ENCODE measurements at regions not wholly inside any gene's neighbourhood (a gene's known extent, or its start where the extent isn't known, plus 50 kb on each side); places are given as distances from the start of the nearest gene placed in this dataset.

DNA sequence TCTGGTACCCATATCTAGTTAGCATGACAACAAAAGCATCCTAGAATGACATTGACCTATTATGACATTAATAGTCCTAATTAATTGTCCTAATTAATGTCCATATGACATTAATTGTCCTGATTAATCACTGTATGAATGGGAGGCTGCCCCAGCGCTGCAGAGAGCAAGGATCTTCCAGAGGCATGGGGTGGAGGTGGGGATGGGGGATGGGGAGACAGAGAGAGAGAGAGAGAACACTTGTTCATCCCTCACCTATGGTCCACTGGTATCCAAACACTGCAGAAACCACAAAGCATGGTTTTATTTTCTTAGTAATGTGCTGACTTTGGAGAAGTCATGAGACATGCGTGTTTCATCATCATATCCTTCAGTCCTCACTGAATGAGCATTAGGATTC is 235.1 kb downstream of the FNDC1 start:
- TF ChIP-seq, protein P1, sequence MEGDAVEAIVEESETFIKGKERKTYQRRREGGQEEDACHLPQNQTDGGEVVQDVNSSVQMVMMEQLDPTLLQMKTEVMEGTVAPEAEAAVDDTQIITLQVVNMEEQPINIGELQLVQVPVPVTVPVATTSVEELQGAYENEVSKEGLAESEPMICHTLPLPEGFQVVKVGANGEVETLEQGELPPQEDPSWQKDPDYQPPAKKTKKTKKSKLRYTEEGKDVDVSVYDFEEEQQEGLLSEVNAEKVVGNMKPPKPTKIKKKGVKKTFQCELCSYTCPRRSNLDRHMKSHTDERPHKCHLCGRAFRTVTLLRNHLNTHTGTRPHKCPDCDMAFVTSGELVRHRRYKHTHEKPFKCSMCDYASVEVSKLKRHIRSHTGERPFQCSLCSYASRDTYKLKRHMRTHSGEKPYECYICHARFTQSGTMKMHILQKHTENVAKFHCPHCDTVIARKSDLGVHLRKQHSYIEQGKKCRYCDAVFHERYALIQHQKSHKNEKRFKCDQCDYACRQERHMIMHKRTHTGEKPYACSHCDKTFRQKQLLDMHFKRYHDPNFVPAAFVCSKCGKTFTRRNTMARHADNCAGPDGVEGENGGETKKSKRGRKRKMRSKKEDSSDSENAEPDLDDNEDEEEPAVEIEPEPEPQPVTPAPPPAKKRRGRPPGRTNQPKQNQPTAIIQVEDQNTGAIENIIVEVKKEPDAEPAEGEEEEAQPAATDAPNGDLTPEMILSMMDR (IDR thresholded peaks at IDR 0.05; ENCODE audit: low read depth, low read length, poor library complexity, severe bottlenecking): no peak
- no peak for TF ChIP-seq EZH2phosphoT487 (IDR thresholded peaks at IDR 0.05; ENCODE audit: borderline replicate concordance, low read length)
- no peaks in the 10 kb centered on the region for H4K20me1 ChIP-seq (ENCODE audit: control insufficient read depth, insufficient read depth, low read depth, low read length)
- H3K27ac ChIP-seq (ENCODE audit: low read depth, low read length): no peak overlapping the region

GRCh38 chr6:159400826-159401225 is 231.6 kb downstream of the FNDC1 start:
- Histone ChIP-seq H3K9me3 (ENCODE audit: control insufficient read depth, insufficient read depth, low read length) (peaks cover 5% of the 10 kb centered on the region; the same call in 1 of the 2 replicates), H3K4me1 (ENCODE audit: control insufficient read depth, low read length) (peaks cover 21% of the 10 kb centered on the region), H3K36me3 (ENCODE audit: control insufficient read depth, low read length) (no peaks in the 10 kb centered on the region), H3K27ac (ENCODE audit: low read depth, low read length) (no peak overlapping the region), H3K27me3 (ENCODE audit: control insufficient read depth, low read length) (no peaks in the 10 kb centered on the region), H3K4me3 (ENCODE audit: low read length) (no peak overlapping the region), H3K79me2 (ENCODE audit: control insufficient read depth, low read length) (no peaks in the 10 kb centered on the region), H4K20me1 (ENCODE audit: control insufficient read depth, insufficient read depth, low read depth, low read length) (no peaks in the 10 kb centered on the region), H3F3A (ENCODE audit: control insufficient read depth, insufficient read depth) (no peaks in the 10 kb centered on the region), H3K9me2 (replicated peaks; ENCODE audit: control insufficient read depth, low read length) (no peaks in the 10 kb centered on the region), H3K4me2 (ENCODE audit: low read length) (no peak overlapping the region)
- TF ChIP-seq, protein P1 (IDR thresholded peaks at IDR 0.05; ENCODE audit: low read depth, low read length, poor library complexity, severe bottlenecking): no peak
- no peak for TF ChIP-seq EZH2phosphoT487 (IDR thresholded peaks at IDR 0.05; ENCODE audit: borderline replicate concordance, low read length)

More for the DNA sequence above, 235.1 kb downstream of the FNDC1 start:
- no peaks in the 10 kb centered on the region for H3F3A ChIP-seq (ENCODE audit: control insufficient read depth, insufficient read depth)
- no peaks in the 10 kb centered on the region for H3K4me1 ChIP-seq (ENCODE audit: control insufficient read depth, low read length)
- no peaks in the 10 kb centered on the region for H3K9me2 ChIP-seq (replicated peaks; ENCODE audit: control insufficient read depth, low read length)
- H3K27me3 ChIP-seq (ENCODE audit: control insufficient read depth, low read length): no peaks in the 10 kb centered on the region
- H3K4me2 ChIP-seq (ENCODE audit: low read length): no peak overlapping the region
- H3K4me3 ChIP-seq (ENCODE audit: low read length): no peak overlapping the region
- H3K36me3 ChIP-seq (ENCODE audit: control insufficient read depth, low read length): no peaks in the 10 kb centered on the region
- no peaks in the 10 kb centered on the region for H3K79me2 ChIP-seq (ENCODE audit: control insufficient read depth, low read length)
- H3K9me3 ChIP-seq (ENCODE audit: control insufficient read depth, insufficient read depth, low read length): 0 out of 2 replicates have a peak, but pooled peaks cover under 1% of the 10 kb centered on the region

- H3K4me2 ChIP-seq (ENCODE audit: low read length): no peak overlapping the region
- H3K27ac ChIP-seq (ENCODE audit: low read depth, low read length): no peak overlapping the region
- no peaks in the 10 kb centered on the region for H3K79me2 ChIP-seq (ENCODE audit: control insufficient read depth, low read length)
- H3K27me3 ChIP-seq (ENCODE audit: control insufficient read depth, low read length): no peaks in the 10 kb centered on the region
- no peak for TF ChIP-seq EZH2phosphoT487 (IDR thresholded peaks at IDR 0.05; ENCODE audit: borderline replicate concordance, low read length)
- TF ChIP-seq, protein P1 (IDR thresholded peaks at IDR 0.05; ENCODE audit: low read depth, low read length, poor library complexity, severe bottlenecking): no peak
- no peaks in the 10 kb centered on the region for H3K36me3 ChIP-seq (ENCODE audit: control insufficient read depth, low read length)
- no peaks in the 10 kb centered on the region for H3K9me2 ChIP-seq (replicated peaks; ENCODE audit: control insufficient read depth, low read length)
- H4K20me1 ChIP-seq (ENCODE audit: control insufficient read depth, insufficient read depth, low read depth, low read length): no peaks in the 10 kb centered on the region
- no peak overlapping the region for H3K4me3 ChIP-seq (ENCODE audit: low read length)
- no peaks in the 10 kb centered on the region for H3F3A ChIP-seq (ENCODE audit: control insufficient read depth, insufficient read depth)
- H3K9me3 ChIP-seq (ENCODE audit: control insufficient read depth, insufficient read depth, low read length): peaks cover 5% of the 10 kb centered on the region; the same call in 1 of the 2 replicates
- peaks cover 21% of the 10 kb centered on the region for H3K4me1 ChIP-seq (ENCODE audit: control insufficient read depth, low read length)
These were observed 230.6 kb downstream of the FNDC1 start for GRCh38 chr6:159399751-159400221.
